Stimulated activated naive CD4-positive, alpha-beta T cell (primary cell): ENCODE measurements at regions not wholly inside any gene's neighbourhood (a gene's known extent, or its start where the extent isn't known, plus 50 kb on each side); places are given as distances from the start of the nearest gene placed in this dataset.
"Not testable (repeated sequence)": the region's sequence is repeated elsewhere in the genome, so short reads cannot be mapped to it uniquely, and the experiment has no call there.

Source experiments
- DNase-seq, 6 experiments: peaks; one replicate each; lab custom pipeline; 2025; lab: John Stamatoyannopoulos, UW

GRCh38 chr10:63848871-63849270 is 327.7 kb downstream of the REEP3 start:
- not testable (repeated sequence) for DNase-seq

GRCh38 chr10:63862860-63863259 is 341.7 kb downstream of the REEP3 start:
- no peak for DNase-seq

GRCh38 chr10:63865210-63865609 is 344.0 kb downstream of the REEP3 start:
- no peak for DNase-seq

GRCh38 chr10:63866075-63866746 is 345.0 kb downstream of the REEP3 start:
- peak in 2 of 6 experiments; percentile 2 to 23 for DNase-seq

GRCh38 chr10:63866747-63867140 is 345.5 kb downstream of the REEP3 start:
- no peak for DNase-seq

GRCh38 chr10:63878428-63878827 is 357.2 kb downstream of the REEP3 start:
- DNase-seq = no peak

- no peak for DNase-seq
Observed at GRCh38 chr10:63883861-63884260, 362.7 kb downstream of the REEP3 start.

- DNase-seq = no peak
Observed at GRCh38 chr10:63884426-63884825, 363.2 kb downstream of the REEP3 start.

- no peak for DNase-seq
Observed at GRCh38 chr10:63885156-63885555, 364.0 kb downstream of the REEP3 start.

- no peak for DNase-seq
Observed at GRCh38 chr10:63886281-63887022, 365.3 kb downstream of the REEP3 start.

GRCh38 chr10:63887023-63887589 is 365.9 kb downstream of the REEP3 start:
- no peak for DNase-seq

GRCh38 chr10:63887600-63888370 is 366.6 kb downstream of the REEP3 start:
- no peak for DNase-seq

- no peak for DNase-seq
Observed at GRCh38 chr10:63889803-63890202, 368.6 kb downstream of the REEP3 start.

GRCh38 chr10:63896992-63897391 is 375.8 kb downstream of the REEP3 start:
- DNase-seq = no peak

- no peak for DNase-seq
Observed at GRCh38 chr10:63899673-63900300, 378.6 kb downstream of the REEP3 start.

- DNase-seq = no peak
Observed at GRCh38 chr10:63901228-63901627, 380.0 kb downstream of the REEP3 start.

GRCh38 chr10:63901881-63902280 is 380.7 kb downstream of the REEP3 start:
- DNase-seq = no peak

- no peak for DNase-seq
Observed at GRCh38 chr10:63910806-63911205, 389.6 kb downstream of the REEP3 start.

- no peak for DNase-seq
Observed at GRCh38 chr10:63915240-63915639, 394.0 kb downstream of the REEP3 start.

GRCh38 chr10:63917363-63917762 is 396.2 kb downstream of the REEP3 start:
- no peak for DNase-seq

- DNase-seq = no peak
Observed at GRCh38 chr10:63919575-63920279, 398.5 kb downstream of the REEP3 start.
